GM12878 (cell line): ENCODE measurements at regions not wholly inside any gene's neighbourhood (a gene's known extent, or its start where the extent isn't known, plus 50 kb on each side); places are given as distances from the start of the nearest gene placed in this dataset.

Experiments used
- ATAC-seq: fragments of 200-7000 bp; cut with Tn5 transposase; 3 replicates; pipeline ENCODE4 v1.9.1; 2020; ENCODE audit warnings: mild to moderate bottlenecking, moderate library complexity
- BruUV-seq: library from RNA; stranded (reverse); fragments of 400-500 nt; replicated peaks from 2 replicates; lab custom pipeline; 2021; lab: Mats Ljungman, UMichigan
- CTCF ChIA-PET: fragments of 300-600 bp; sonication (Branson Sonifier 250); formaldehyde crosslinking; extraction: SDS; loops from one replicate; lab custom pipeline; 2021; ENCODE audit warnings: inconsistent platforms; lab: Yijun Ruan, JAX
- POLR2A ChIA-PET: fragments of 350-600 bp; formaldehyde crosslinking; extraction: SDS; loops from one replicate; lab custom pipeline; 2021; ENCODE audit warnings: inconsistent platforms; lab: Charles Lee
- RAD21 ChIA-PET: fragments of 300-600 bp; sonication (Branson Sonifier 250); formaldehyde crosslinking; loops from one replicate; lab custom pipeline; 2023; ENCODE audit warnings: antibody characterized with exemption; ENCODE audit not compliant: unreplicated experiment; lab: Charles Lee
- SMC1A ChIA-PET: fragments of 300-600 bp; sonication (Branson Sonifier 250); formaldehyde crosslinking; loops from one replicate; lab custom pipeline; 2023; ENCODE audit not compliant: unreplicated experiment, uncharacterized antibody; lab: Charles Lee
- DNase-seq: peaks from one replicate; pipeline ENCODE4 v3.0.0-alpha.2; 2011; ENCODE audit warnings: low read depth, low spot score
- FAIRE-seq: peaks from 3 replicates; lab custom pipeline; 2011; peaks lifted over from hg19 to GRCh38; lab: Jason Lieb, UNC
- H2AFZ ChIP-seq: 2 replicates; pipeline ENCODE4 v1.6.0; 2011; ENCODE audit warnings: low read depth, low read length, control low read depth; ENCODE audit not compliant: control insufficient read depth
- H3K27ac ChIP-seq: 2 replicates; pipeline ENCODE4 v1.5.1; 2011; ENCODE audit warnings: control low read depth; ENCODE audit not compliant: control insufficient read depth, insufficient read depth
- H3K27me3 ChIP-seq, 2 experiments: replicated peaks in 1 of 2; 2 replicates each; pipeline versions ENCODE4 v1.6.0 to v1.6.1; 2011; ENCODE audit warnings: low read length in 1 of 2; ENCODE audit not compliant: control insufficient read depth in 2 of 2, insufficient read depth in 2 of 2
- H3K36me3 ChIP-seq, 2 experiments: 2 replicates each; pipeline ENCODE4 v1.5.1; 2011; ENCODE audit warnings: low read length in 1 of 2; ENCODE audit not compliant: control insufficient read depth in 2 of 2, insufficient read depth in 2 of 2
- H3K4me1 ChIP-seq: 2 replicates; pipeline ENCODE4 v1.6.1; 2011; ENCODE audit warnings: mild to moderate bottlenecking, low read length, moderate library complexity, mixed read lengths; ENCODE audit not compliant: control insufficient read depth, insufficient read depth
- H3K4me2 ChIP-seq: 2 replicates; pipeline ENCODE4 v1.6.0; 2011; ENCODE audit warnings: control low read depth; ENCODE audit not compliant: control insufficient read depth, insufficient read depth
- H3K4me3 ChIP-seq: fragments of 200-600 bp; sonication (generic); 2 replicates; pipeline ENCODE4 v1.5.1; 2016
- H3K79me2 ChIP-seq: 2 replicates; pipeline ENCODE4 v1.6.0; 2011; ENCODE audit warnings: low read length; ENCODE audit not compliant: control insufficient read depth, insufficient read depth
- H3K9ac ChIP-seq: 2 replicates; pipeline ENCODE4 v1.8.0; 2011; ENCODE audit warnings: low read length, control low read depth, mixed read lengths; ENCODE audit not compliant: control insufficient read depth, insufficient read depth
- H3K9me3 ChIP-seq: replicated peaks from 3 replicates; pipeline ENCODE4 v1.5.1; 2011; ENCODE audit warnings: mild to moderate bottlenecking, low read length; ENCODE audit not compliant: control insufficient read depth, insufficient read depth
- H4K20me1 ChIP-seq: 2 replicates; pipeline ENCODE4 v1.6.0; 2011; ENCODE audit not compliant: control insufficient read depth, insufficient read depth
- EGR1 ChIP-seq, 2 experiments: IDR thresholded peaks; 1 replicate in 1 of 2; 2 replicates in 1 of 2; pipeline ENCODE4 v1.6.1; 2011 to 2012; ENCODE audit warnings: low read depth in 2 of 2, low read length in 2 of 2, borderline replicate concordance in 1 of 2, mild to moderate bottlenecking in 1 of 2, moderate library complexity in 1 of 2
- REST ChIP-seq: IDR thresholded peaks from 2 replicates; pipeline ENCODE4 v1.6.1; 2012; ENCODE audit warnings: mild to moderate bottlenecking, low read depth, low read length
- RFX5 ChIP-seq: IDR thresholded peaks from 2 replicates; pipeline ENCODE4 v1.6.1; 2011; ENCODE audit warnings: low read depth, low read length, improper control_type of control experiment
- SRF ChIP-seq, 2 experiments: IDR thresholded peaks; 2 replicates each; pipeline ENCODE4 v1.6.1; 2011; ENCODE audit warnings: low read depth in 2 of 2, low read length in 2 of 2, mild to moderate bottlenecking in 1 of 2, moderate library complexity in 1 of 2
- WGBS: methylation state at CpG from one replicate; pipeline ENCODE4 v1.1.6; 2016; ENCODE audit warnings: low lambda C conversion rate; ENCODE audit not compliant: insufficient replicate concordance, insufficient coverage; ENCODE audit errors: missing lambda C conversion rate; 5-methylcytosine and 5-hydroxymethylcytosine counted together
- in situ Hi-C: fragments of 300-500 bp; cut with MboI; formaldehyde crosslinking; loops from 9 replicates; pipeline ENCODE4 v1.14.3; 2018; ENCODE audit warnings: mixed read lengths
- intact Hi-C: fragments of 100-400 bp; cut with micrococcal nuclease; formaldehyde crosslinking; loops from one replicate; pipeline ENCODE4 v1.14.2; 2022; ENCODE audit not compliant: unreplicated experiment

- no peak for TF ChIP-seq REST
- no peak for TF ChIP-seq EGR1 (IDR thresholded peaks at IDR 0.05; ENCODE audit: borderline replicate concordance in 1 of 2, low read depth in 2 of 2, low read length in 2 of 2)
Observed at GRCh38 chr1:234710936-234711724, 101.2 kb upstream of the IRF2BP2 start (continued).

GRCh38 chr1:234710381-234710780, 100.4 kb upstream of the IRF2BP2 start:
- no peak for ATAC-seq
- H3K27me3 ChIP-seq = no peaks in the 10 kb centered on the region
- H2AFZ ChIP-seq = no peak overlapping the region
- ChIA-PET SMC1A (interaction anchor here (0.8 to 1.4 kb wide), 5 partner anchors 10 to 134 kb away, joined by 3 to 5 read pairs (median 4); no protein-coding TSS in a partner anchor), RAD21 (interaction anchor here (1.0 kb wide), 1 partner anchor 37 kb away, joined by 3 read pairs; no protein-coding TSS in a partner anchor), POLR2A (no interaction called here), CTCF (interaction anchor here (1.3 to 4.0 kb wide), 2 partner anchors 9 kb away, joined by 3 to 15 read pairs; no protein-coding TSS in a partner anchor)
- WGBS = 85% methylated on average over 6 of the region's 6 CpGs
- H3K9ac ChIP-seq = no peak overlapping the region
- no TSS peak for BruUV-seq
- no peaks in the 10 kb centered on the region; the same call in 2 of the 3 replicates for H3K9me3 ChIP-seq
- no peaks in the 10 kb centered on the region for H3K36me3 ChIP-seq
- H3K4me3 ChIP-seq = no peak overlapping the region
- TF ChIP-seq RFX5 (no peak), SRF (IDR thresholded peaks at IDR 0.05; ENCODE audit: low read depth in 2 of 2, low read length in 2 of 2) (no peak)
- no peak for FAIRE-seq
- in situ Hi-C loops (no loop called here), intact Hi-C loops (no loop called here)
- no peak overlapping the region for H3K4me2 ChIP-seq
- H3K79me2 ChIP-seq = no peaks in the 10 kb centered on the region
- H3K27ac ChIP-seq = no peak overlapping the region
- H4K20me1 ChIP-seq = no peaks in the 10 kb centered on the region
- no peak for DNase-seq
- H3K4me1 ChIP-seq = no peaks in the 10 kb centered on the region
